Breast epithelium (tissue), 3 donors: ENCODE measurements at regions not wholly inside any gene's neighbourhood (a gene's known extent, or its start where the extent isn't known, plus 50 kb on each side); places are given as distances from the start of the nearest gene placed in this dataset.

ENCODE experiments used
- POLR2A ChIP-seq: fragments of 450-650 bp; IDR thresholded peaks from one replicate; pipeline ENCODE4 v1.6.1; 2016; ENCODE audit warnings: antibody characterized with exemption, mild to moderate bottlenecking, moderate library complexity
- POLR2AphosphoS5 ChIP-seq, 3 donors: sonication (generic); formaldehyde crosslinking; IDR thresholded peaks; one replicate each; pipeline ENCODE4 v1.6.1; 2017; ENCODE audit warnings: antibody characterized with exemption in 3 of 3
- TF ChIP-seq, protein P1 (sequence below), 3 donors: fragments of 450-650 bp; IDR thresholded peaks; one replicate each; pipeline ENCODE4 v1.5.1; 2016 to 2017; ENCODE audit warnings: antibody characterized with exemption in 3 of 3, mild to moderate bottlenecking in 3 of 3, moderate library complexity in 3 of 3

DNA sequence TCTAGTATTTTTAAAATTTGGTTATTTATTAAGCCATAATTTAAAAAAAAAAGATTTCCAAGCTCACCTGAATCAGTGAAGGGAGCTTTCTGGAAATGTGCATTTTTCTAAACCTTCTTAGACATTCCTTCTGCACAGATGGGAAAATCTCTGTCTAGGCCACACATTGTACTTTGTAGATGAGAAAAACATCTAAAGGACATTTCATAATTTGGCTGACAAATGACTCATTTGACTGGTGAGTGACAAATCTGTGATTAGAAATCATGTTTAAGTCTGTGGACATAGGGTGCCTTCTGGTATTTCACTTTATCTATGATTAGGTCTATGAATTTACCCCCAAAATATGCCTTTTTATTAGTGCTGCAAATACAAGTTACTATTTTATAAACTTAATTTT is 1044.9 kb upstream of the FLRT2 start:
- TF ChIP-seq, protein P1, sequence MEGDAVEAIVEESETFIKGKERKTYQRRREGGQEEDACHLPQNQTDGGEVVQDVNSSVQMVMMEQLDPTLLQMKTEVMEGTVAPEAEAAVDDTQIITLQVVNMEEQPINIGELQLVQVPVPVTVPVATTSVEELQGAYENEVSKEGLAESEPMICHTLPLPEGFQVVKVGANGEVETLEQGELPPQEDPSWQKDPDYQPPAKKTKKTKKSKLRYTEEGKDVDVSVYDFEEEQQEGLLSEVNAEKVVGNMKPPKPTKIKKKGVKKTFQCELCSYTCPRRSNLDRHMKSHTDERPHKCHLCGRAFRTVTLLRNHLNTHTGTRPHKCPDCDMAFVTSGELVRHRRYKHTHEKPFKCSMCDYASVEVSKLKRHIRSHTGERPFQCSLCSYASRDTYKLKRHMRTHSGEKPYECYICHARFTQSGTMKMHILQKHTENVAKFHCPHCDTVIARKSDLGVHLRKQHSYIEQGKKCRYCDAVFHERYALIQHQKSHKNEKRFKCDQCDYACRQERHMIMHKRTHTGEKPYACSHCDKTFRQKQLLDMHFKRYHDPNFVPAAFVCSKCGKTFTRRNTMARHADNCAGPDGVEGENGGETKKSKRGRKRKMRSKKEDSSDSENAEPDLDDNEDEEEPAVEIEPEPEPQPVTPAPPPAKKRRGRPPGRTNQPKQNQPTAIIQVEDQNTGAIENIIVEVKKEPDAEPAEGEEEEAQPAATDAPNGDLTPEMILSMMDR (IDR thresholded peaks at IDR 0.05), result no peak
- no peak for TF ChIP-seq POLR2AphosphoS5 (IDR thresholded peaks at IDR 0.05)
- TF ChIP-seq POLR2A, result no peak
